ENCODE measurements at regions not wholly inside any gene's neighbourhood (a gene's known extent, or its start where the extent isn't known, plus 50 kb on each side); places are given as distances from the start of the nearest gene placed in this dataset.
A peak's percentile ranks its signal among the peaks of the same experiment; 100 is the strongest.

DNA sequence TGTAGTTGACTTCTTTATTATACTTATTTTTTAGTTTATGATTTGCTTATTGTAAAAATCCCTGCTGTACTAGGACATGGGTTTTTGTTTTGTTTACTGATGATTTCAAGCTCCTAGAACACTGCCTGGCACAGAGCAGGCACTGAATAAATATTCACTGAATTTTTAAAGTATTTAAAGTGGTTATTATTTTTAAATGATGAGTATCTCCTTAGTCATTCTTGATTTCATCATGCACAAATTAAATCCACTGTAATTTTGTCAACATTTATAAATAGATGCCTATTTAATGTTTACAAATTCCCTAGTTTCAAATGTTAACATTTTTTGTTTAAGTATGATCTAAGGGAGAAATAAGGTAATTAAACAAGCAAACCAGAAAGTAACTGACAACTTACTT lies 367.9 kb upstream of the SLIT2 start:
- no peak for DNase-seq (ENCODE audit: low spot score)

GRCh38 chr4:19880206-19880605 lies 371.5 kb upstream of the SLIT2 start:
- no peak for DNase-seq (ENCODE audit: low spot score)

GRCh38 chr4:19879330-19879729 lies 372.4 kb upstream of the SLIT2 start:
- no peak for DNase-seq (ENCODE audit: low spot score)

DNA sequence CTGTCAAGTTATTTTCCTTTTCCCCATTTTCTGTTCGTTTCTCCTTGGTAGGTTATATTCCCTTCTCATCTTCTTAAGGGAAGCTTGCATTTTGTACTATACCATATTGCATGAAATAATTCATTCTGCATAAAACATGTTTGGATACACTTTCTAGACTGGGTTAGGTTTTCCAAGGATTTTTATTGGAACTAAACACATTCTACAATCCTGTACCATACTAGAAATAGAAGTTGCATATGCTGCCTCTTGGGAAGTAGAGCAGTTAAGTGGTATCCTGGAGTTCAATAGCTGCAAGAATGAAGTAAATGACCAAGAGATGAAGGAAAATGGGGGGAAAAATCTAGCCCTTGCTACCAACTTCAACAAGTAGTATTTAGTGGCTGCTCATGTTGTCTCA lies 393.7 kb upstream of the SLIT2 start:
- DNase-seq (ENCODE audit: low spot score) = no peak

- no peak for DNase-seq (ENCODE audit: low spot score)
Measured at GRCh38 chr4:19857380-19857779, 394.3 kb upstream of the SLIT2 start.

DNA sequence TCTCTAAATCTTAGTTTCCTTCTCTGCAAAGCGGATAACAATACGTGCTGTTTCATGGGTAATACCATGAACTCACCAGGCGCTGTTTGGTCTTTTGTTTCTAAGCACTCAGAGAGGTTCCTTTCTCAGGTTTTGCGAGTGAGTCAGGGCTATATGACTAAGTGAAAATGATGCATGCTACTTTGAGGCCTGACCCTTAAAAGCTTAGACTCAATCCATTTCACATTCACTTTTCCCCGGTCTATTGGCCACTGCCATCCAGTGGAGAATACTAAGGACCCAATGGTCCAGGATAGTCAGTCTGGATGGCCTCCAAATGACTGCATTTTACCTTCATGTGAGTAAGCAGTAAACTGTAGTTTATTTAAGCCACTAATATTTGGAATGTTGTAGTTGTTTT lies 400.8 kb upstream of the SLIT2 start:
- DNase-seq (ENCODE audit: low spot score) = no peak

DNA sequence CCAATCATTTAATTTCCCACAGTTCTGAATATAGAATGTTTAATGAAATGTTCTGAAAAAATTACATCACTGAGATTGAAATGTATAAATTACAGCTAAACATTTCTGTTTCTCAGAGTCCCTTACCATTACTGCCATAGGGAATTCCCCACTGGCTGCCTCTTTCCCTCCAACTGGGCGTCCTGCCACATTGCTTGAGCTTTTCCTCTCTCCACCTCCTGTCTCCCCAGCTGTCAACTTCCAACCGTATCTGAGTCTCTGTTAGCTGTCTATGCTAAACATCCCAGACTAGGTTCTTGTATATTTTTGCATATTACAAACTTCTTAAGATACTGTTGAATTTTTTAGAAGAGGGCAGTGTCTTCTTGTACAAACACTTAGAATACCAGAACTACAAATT lies 407.3 kb upstream of the SLIT2 start:
- DNase-seq (ENCODE audit: low spot score) = no peak

DNA sequence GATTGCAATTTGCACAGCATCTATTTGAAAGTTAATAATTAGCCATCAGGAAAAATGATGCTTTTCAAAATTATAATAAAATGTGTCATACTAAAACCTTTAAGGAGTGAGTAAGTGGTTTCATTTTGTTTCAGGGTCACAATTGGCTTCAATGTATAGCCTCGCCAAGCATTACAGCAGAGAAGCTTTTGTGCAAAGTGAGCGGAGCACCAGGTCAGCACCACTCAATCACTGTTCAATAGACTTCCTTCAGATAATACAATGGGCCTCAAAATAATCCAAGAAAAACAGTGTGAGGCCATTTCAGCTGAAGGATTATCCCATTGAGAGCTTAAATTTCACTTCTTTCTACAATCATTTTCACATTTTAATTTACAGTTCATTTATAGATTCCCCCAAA lies 409.2 kb upstream of the SLIT2 start:
- DNase-seq (ENCODE audit: low spot score) = no peak

GRCh38 chr4:19838858-19839257 lies 412.8 kb upstream of the SLIT2 start:
- DNase-seq (ENCODE audit: low spot score) = no peak

GRCh38 chr4:19835429-19835828 lies 416.3 kb upstream of the SLIT2 start:
- no peak for DNase-seq (ENCODE audit: low spot score)

- no peak for DNase-seq (ENCODE audit: low spot score)
Measured at GRCh38 chr4:19832411-19832810, 419.3 kb upstream of the SLIT2 start.

DNA sequence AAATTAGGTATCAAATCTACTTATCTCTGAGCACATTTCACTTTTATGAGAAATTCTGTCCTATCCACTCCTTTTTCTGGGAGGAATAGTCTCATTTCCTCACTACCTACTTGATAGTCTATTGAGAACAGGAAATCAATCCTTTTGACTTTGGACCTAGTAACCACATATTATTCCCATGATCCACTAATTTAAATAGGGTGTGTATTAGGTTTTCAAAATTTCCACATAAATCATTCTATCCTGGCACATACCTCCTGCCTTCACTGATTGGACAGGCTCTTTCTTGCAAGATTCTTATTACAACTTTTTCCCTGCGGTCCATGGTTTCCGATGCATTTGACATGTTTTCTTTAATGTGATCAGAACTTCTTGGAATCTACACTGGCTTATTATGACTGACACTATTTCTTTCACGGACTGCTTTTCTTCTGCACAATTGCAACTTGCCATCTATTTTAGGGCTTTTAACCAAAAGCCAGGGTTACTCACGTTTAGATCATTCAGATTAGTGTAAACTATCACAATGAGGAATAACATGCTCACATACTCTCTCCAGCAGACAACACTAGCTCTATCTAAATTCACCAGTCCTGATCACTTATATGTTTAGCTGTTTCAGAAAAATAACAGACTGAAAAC lies 419.9 kb upstream of the SLIT2 start:
- no peak for DNase-seq (ENCODE audit: low spot score)

GRCh38 chr4:19829101-19829500 lies 422.6 kb upstream of the SLIT2 start:
- no peak for DNase-seq (ENCODE audit: low spot score)

- DNase-seq (ENCODE audit: low spot score) = peak; percentile 2
Measured at GRCh38 chr4:19823781-19824180, 427.9 kb upstream of the SLIT2 start.

DNA sequence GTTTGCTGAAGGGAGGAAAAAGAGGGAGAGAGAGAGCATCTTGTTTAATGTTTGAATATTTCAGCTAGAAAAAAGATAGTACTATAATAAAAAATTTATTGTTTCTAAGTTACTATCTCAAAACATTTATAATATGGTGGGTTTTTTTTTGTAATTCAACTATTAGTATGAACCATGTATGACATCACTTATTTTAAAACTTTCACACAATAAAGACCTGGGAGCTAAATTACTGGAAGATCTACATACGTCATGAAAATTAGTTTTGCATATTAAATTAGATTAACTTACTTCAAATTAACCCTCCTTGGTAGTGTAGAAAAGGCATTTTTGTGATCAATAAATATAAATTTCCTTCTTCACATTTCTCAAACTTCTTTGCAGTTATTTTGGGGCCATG lies 432.0 kb upstream of the SLIT2 start:
- DNase-seq (ENCODE audit: low spot score) = no peak

DNA sequence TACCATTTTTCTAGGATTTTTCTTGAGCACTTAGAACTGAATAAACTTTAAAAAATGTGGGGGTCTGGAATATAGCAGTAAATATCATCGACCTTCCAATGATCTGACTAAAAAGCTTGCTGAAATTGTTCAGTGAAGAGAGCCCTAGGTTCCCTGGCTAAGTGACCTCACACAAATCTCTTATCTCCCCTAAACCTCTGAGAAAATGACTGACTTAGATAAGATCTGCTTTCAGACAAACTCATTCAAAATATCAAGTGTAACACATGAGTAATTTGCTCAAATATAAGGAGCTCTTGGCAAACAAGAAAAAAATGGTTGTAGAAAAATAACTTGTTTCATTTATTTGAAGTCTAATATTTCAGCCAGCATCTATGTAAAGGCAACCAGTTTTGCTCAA lies 441.7 kb upstream of the SLIT2 start:
- no peak for DNase-seq (ENCODE audit: low spot score)

DNA sequence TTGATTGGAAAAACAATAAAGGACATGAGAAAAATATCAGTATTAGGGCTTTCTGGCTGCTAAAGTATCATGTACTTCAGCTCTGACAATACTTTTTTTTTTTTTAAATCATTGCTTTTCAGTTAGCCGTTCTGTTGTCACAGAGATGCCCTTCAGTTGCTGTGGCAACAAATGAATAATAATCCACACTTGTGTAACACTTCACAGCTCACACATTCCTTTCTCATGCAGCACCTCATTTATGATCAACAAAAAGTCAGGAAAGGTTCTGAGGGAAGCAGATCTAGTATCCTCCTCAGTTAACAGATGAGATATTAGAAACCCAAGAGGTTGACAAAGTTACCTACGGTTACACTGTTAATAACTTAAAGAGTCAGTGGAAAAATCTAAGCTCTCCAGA lies 444.2 kb upstream of the SLIT2 start:
- no peak for DNase-seq (ENCODE audit: low spot score)

DNA sequence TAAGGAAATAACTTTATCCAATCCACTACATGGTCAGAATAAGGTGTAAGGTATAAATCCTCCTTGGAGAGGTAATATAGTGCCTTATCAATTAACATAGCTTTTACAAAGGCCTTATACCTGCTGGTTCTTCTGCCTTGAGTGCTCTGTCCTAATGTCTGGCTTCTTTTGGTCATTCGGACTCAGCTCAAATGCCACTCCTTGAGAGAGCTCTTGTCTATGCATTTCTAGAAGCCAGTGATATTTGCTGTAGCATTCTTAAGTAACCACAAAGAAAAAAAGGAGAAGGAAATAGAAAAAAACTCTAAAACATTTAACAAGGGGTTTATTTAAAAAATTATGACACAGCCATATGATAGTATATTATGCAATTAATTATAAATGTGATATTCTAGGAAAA lies 444.8 kb upstream of the SLIT2 start:
- no peak for DNase-seq (ENCODE audit: low spot score)

DNA sequence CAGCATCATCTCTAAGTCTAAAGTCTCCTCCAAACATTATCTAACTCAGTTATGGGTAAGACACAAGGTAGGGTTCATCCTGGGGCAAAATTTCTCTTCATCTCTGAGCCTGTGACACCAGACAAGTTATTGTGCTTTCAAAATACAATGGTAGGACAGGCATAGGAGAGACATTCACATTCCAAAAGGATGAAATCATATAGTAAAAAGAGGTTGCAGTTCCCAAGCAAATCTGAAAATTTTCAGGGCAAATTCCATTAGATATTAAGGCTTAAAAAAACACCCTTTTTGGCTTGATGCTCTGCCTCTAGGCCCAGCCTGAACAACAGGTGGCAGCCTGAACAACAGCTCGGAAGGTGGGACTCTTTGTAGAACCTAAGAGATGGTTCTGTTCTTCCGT lies 448.3 kb upstream of the SLIT2 start:
- no peak for DNase-seq (ENCODE audit: low spot score)

DNA sequence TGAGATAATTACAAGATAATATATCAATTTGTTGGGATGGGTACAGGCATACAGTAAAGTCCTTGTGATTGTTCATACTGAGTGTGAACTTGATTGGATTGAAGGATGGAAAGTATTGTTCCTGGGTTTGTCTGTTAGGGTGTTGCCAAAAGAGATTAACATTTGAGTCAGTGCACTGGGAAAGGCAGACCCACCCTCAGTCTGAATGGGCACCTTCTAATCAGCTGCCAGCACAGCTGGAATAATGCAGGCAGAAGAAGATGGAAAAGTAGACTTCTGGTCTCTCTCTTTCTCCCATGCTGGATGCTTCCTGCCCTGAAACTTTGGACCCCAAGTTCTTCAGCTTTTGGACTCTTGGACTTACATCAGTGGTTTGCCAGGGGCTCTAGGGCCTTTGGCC lies 457.9 kb upstream of the SLIT2 start:
- no peak for DNase-seq (ENCODE audit: low spot score)

DNA sequence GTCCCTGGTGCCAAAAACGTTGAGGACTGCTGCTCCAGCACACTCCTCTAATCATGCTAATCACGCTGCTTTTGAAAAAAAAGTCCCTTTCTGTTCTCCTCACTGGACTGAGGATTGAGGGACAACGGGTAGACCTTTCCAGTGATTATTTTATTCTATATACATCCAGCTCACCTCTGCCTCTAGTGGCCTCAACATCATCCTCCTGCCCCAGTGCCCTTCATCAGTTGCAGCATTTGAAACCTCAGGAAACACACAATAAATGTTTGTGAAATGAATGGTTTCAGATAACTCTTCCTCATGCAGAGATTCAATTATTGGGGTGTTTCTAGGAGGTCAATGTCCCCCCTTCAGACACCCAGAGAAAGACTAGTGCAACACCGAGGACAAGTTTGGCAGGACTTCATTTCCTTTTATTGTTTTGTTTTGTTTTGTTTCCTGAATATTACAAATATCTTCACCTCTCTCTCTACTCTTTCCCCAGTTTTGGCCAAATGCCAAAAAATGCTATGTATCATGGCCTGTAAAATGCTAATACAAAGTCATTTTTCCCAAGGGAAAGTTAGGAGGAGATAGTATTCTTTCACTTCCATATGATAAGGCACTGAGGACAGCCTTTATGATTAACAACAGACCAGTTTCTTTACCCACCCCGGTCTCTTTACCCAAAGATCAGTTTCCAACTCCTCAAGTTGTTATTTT lies 460.1 kb upstream of the SLIT2 start:
- peak; percentile 6 for DNase-seq (ENCODE audit: low spot score)

- DNase-seq (ENCODE audit: low spot score) = no peak
Measured at GRCh38 chr4:19786616-19787015, 465.1 kb upstream of the SLIT2 start.

DNA sequence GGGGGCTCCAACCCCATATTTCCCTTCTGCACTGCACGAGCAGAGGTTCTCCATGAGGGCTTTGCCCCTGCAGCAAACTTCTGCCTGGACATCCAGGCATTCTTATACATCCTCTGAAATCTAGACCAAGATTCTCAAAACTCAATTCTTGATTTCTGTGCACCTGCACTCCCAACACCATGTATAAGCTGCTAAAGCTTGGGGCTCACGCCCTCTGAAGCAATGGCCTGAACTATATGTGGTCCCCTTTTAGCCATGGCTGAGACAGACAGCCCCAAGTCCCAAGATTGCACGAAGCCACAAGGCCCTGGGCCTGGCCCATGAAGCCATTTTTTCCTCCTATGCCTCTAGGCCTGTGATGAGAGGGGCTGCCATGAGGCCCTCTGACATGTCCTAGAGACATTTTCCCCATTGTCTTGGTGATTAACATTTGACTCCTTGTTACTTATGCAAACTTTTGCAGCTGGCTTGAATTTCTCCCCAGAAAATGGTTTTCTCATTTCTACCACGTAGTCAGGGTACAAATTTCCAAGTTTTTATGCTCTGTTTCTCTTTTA lies 468.0 kb upstream of the SLIT2 start:
- no peak for DNase-seq (ENCODE audit: low spot score)

DNA sequence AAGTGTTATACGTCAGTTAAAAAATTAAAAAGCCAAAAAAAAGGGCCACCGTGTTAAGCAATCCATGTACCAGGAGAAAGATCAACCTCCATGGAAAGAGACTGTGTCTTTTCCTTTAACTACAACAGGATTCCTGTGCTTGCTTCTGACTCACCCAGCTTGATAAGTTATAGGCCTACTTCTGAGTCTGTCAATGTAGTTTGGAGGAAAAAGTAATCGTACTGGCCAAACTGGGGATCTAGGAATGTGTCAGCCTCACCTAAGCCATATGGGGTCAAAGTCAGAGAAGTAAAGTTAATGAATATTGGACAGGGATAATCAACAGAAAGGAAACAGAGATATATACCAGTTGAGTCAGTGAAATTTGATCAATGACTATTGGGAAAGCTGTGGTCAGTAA lies 470.8 kb upstream of the SLIT2 start:
- DNase-seq (ENCODE audit: low spot score) = no peak

All from HuH-7 (cell line).